NB4 (cell line): ENCODE measurements at regions not wholly inside any gene's neighbourhood (a gene's known extent, or its start where the extent isn't known, plus 50 kb on each side); places are given as distances from the start of the nearest gene placed in this dataset.

Experiments
- CTCF ChIP-seq: IDR thresholded peaks from one replicate; pipeline ENCODE4 v1.5.1; 2012; ENCODE audit warnings: low read depth, low read length
- MAX ChIP-seq: IDR thresholded peaks from 2 replicates; pipeline ENCODE4 v1.6.1; 2011; ENCODE audit warnings: low read depth, low read length
- POLR2A ChIP-seq: IDR thresholded peaks from 2 replicates; pipeline ENCODE4 v1.6.1; 2011; ENCODE audit warnings: mild to moderate bottlenecking; ENCODE audit not compliant: insufficient read length; ENCODE audit errors: extremely low read depth

- TF ChIP-seq CTCF (no peak), MAX (no peak), POLR2A (no peak)
These were observed 65.7 kb upstream of the FGF13 start for GRCh38 chrX:138777230-138777629.
